Type B pancreatic cell (in vitro differentiated cells): ENCODE measurements at regions not wholly inside any gene's neighbourhood (a gene's known extent, or its start where the extent isn't known, plus 50 kb on each side); places are given as distances from the start of the nearest gene placed in this dataset.

Source experiments
- DNase-seq: peaks from one replicate; pipeline ENCODE4 v3.0.0; 2021; ENCODE audit warnings: mixed read lengths; ENCODE audit not compliant: unreplicated experiment; ENCODE audit errors: extremely low spot score
- H3K27ac Mint-ChIP-seq: 2 replicates; pipeline ENCODE4 v1.8.0; 2021; ENCODE audit warnings: mild to moderate bottlenecking, mixed read lengths
- H3K27me3 Mint-ChIP-seq: 2 replicates; pipeline ENCODE4 v1.8.0; 2021; ENCODE audit warnings: mixed read lengths
- H3K36me3 Mint-ChIP-seq: 2 replicates; pipeline ENCODE4 v1.8.0; 2021; ENCODE audit warnings: mixed read lengths
- H3K4me1 Mint-ChIP-seq: one replicate; pipeline ENCODE4 v1.8.0; 2021; ENCODE audit warnings: mixed read lengths; ENCODE audit not compliant: unreplicated experiment
- H3K4me3 Mint-ChIP-seq: 2 replicates; pipeline ENCODE4 v1.8.0; 2021; ENCODE audit warnings: mild to moderate bottlenecking, mixed read lengths
- H3K9me3 Mint-ChIP-seq: 2 replicates; pipeline ENCODE4 v1.8.0; 2021; ENCODE audit warnings: mixed read lengths
- TF ChIP-seq, protein P1 (sequence below): fragments of 200-600 bp; sonication (generic); conservative IDR thresholded peaks from 2 replicates; pipeline ENCODE4 v1.5.0; 2021; ENCODE audit warnings: antibody characterized with exemption, mild to moderate bottlenecking

DNA sequence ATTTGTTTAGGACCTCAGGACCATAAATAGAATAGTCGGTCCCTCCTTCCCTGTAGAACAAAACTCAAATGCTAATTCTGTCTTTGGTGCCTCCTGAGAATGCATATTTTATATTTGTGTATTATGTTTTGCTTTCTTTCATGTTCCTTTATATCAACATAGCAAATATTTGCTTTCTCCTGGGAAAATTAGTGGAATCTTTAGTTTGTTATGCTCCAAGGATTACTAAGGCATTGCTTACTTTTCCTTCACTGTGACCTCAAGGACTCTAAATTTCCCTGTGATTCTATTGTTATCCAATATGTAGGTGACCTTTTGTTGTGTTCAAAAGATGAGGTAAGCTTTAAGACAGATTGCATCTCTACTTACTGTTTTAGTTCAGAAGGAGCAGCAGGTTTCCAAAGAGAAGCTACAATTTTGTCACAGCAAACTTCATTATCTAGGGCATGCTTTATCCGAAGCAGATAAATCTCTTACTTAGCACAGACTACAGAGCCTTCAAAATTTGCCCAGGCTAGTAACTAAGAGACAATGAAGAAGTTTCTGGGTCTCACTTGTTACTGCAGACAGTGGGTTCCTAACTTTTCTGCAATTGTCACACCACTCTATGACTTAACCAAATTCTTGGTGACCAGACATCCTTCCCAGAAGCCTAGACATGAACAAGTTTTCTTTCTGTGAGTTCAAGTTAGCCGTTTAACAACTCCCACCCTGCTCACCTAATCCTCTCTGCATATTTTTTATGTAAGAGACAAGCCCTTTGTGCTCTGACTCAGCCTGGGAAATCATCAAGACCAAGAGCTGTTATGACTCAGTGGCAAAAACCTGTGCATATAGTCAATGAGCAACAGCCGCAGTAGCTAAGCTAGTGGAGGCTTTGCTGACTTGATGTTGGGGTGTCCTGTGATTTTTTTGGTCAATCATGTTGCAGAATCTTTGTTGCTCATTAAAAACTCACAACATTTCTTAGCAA is 378.8 kb downstream of the QKI start:
- H3K4me1 Mint-ChIP-seq, result no peaks in the 10 kb centered on the region
- no peaks in the 10 kb centered on the region for H3K36me3 Mint-ChIP-seq
- TF ChIP-seq, protein P1, sequence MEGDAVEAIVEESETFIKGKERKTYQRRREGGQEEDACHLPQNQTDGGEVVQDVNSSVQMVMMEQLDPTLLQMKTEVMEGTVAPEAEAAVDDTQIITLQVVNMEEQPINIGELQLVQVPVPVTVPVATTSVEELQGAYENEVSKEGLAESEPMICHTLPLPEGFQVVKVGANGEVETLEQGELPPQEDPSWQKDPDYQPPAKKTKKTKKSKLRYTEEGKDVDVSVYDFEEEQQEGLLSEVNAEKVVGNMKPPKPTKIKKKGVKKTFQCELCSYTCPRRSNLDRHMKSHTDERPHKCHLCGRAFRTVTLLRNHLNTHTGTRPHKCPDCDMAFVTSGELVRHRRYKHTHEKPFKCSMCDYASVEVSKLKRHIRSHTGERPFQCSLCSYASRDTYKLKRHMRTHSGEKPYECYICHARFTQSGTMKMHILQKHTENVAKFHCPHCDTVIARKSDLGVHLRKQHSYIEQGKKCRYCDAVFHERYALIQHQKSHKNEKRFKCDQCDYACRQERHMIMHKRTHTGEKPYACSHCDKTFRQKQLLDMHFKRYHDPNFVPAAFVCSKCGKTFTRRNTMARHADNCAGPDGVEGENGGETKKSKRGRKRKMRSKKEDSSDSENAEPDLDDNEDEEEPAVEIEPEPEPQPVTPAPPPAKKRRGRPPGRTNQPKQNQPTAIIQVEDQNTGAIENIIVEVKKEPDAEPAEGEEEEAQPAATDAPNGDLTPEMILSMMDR, result no peak
- H3K27me3 Mint-ChIP-seq, result no peaks in the 10 kb centered on the region
- no peak for DNase-seq
- no peaks in the 10 kb centered on the region for H3K9me3 Mint-ChIP-seq
- no peak overlapping the region for H3K27ac Mint-ChIP-seq
- no peak overlapping the region for H3K4me3 Mint-ChIP-seq

DNA sequence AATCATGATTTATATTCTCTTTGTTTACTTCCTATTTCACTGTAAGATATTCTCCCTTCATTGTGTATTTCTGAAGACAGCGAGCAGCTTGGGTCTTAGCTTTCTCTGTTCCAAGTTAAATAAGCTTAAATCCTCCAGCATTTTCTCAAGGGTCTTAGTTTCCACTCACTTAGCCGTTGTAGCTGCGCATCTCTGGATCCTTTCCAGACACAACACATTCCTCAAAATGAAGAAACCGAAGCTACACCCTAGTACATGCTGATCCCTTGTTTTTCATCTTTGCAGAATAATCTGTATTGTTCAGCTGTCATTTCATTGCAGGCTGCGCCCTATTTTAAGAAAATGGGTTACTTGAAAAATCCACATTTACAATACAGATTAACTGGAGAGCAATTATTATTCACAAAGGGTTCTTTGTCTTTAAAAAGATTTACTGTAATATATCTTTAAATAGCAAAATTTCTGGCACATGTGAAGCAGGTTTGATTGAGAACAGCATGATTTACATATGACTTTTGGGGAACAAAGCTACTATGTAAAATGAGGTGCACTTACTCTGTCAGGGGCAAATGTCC is 375.8 kb downstream of the QKI start:
- TF ChIP-seq, protein P1, result no peak
- DNase-seq, result no peak
- Mint-ChIP-seq H3K27me3 (peaks cover 7% of the 10 kb centered on the region), H3K9me3 (no peaks in the 10 kb centered on the region), H3K27ac (no peak overlapping the region), H3K4me1 (no peaks in the 10 kb centered on the region), H3K4me3 (no peak overlapping the region), H3K36me3 (no peaks in the 10 kb centered on the region)

DNA sequence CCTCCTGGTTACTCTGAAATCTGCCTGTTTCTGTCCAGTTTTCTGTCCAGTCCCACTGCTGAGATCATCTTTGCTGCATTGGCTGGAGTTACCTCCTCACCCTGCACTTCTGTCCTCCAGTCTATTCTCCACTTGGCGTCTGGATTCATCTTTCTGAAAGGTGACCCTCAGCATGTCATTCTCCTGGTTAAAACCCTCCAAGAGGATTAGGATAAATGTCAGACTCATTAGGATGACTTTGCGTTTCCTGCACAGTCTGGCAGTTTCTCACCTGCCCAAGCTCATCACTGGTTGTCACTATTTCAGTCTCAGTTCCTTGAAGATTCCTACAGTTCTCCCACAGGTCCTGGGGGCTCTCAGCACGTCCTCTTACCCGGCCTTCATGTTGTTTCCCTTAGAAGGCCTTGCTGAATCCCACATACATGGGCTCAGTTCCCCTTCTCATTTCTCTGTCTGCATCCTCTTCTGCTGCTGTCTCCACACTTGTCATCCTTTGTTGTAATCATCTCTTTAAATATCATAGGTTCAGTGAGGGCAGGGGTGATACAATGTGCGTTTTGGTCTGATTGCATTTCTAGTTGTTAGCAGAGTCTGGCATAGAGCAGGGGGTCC is 374.8 kb downstream of the QKI start:
- no peak for DNase-seq
- no peaks in the 10 kb centered on the region for H3K36me3 Mint-ChIP-seq
- no peak overlapping the region for H3K27ac Mint-ChIP-seq
- no peaks in the 10 kb centered on the region for H3K9me3 Mint-ChIP-seq
- H3K4me3 Mint-ChIP-seq, result no peak overlapping the region
- TF ChIP-seq, protein P1, result no peak
- no peaks in the 10 kb centered on the region for H3K4me1 Mint-ChIP-seq
- peaks cover 7% of the 10 kb centered on the region for H3K27me3 Mint-ChIP-seq

DNA sequence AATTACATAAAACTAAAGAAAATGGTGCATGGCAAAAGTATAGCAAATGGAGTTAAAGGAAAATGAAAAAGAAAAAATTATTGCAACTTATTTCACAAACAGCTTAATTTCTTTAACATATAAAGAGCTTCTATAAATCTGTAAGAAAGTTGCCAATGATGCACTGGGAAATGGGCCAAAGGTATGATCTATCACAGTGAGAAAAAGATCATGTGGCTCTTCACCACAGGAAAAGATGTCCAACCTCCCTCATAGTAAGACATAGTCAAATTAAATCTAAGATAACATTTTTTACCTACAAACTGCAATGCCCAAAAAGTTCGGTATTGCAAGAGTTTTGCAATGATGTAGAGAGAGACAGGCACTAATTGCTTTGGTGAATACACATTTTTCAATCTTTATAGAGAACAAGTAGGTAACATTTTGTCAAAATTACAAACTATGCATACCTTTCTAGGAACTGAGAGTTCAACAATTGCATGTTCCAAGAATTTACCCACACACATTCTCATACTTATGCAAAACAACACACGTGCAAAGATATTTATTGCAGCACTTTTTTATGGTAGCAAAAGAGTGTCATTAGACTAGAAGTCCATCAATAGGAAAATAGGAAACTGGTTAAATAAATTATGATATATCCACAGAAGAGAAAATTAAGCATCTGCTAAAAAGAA is 372.6 kb downstream of the QKI start:
- H3K27me3 Mint-ChIP-seq, result peaks cover 7% of the 10 kb centered on the region
- H3K27ac Mint-ChIP-seq, result no peak overlapping the region
- peaks cover 8% of the 10 kb centered on the region for H3K9me3 Mint-ChIP-seq
- peaks cover 8% of the 10 kb centered on the region for H3K4me1 Mint-ChIP-seq
- no peak for DNase-seq
- no peak overlapping the region for H3K4me3 Mint-ChIP-seq
- TF ChIP-seq, protein P1, result no peak
- H3K36me3 Mint-ChIP-seq, result no peaks in the 10 kb centered on the region

DNA sequence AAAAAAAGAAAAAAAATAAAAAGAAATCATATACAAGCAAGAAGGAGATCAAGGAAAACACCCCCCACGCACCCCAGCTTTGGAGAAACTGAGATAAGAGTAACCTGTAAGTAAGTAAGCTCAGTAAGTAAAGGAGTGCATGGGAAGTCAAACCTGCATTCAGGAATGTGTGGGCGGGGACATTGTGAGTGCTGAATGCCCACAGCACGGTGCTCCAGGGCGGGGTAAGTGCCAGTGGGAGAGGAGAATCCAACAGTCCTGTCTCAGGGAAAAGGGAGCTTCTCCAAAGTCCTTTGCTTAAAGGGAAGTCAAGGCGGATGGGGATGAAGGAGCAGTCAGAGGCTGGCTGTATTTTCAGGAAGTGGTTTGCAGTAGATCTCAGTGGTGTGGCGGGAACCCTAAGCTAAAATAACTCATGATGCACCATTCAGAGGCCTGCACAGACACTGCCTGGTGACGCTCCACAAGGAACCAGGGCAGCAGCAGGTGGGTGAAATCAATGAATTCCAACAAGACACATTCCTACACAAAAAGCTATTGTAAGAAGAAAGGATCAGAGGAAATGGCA is 368.0 kb downstream of the QKI start:
- Mint-ChIP-seq H3K4me3 (no peak overlapping the region), H3K36me3 (no peaks in the 10 kb centered on the region), H3K27me3 (peaks cover 10% of the 10 kb centered on the region), H3K4me1 (peaks cover 18% of the 10 kb centered on the region), H3K27ac (no peak overlapping the region), H3K9me3 (peaks cover 8% of the 10 kb centered on the region)
- TF ChIP-seq, protein P1, result no peak
- DNase-seq, result no peak
